ENCODE measurements at regions not wholly inside any gene's neighbourhood (a gene's known extent, or its start where the extent isn't known, plus 50 kb on each side); places are given as distances from the start of the nearest gene placed in this dataset.

GRCh38 chr1:81489372-81489934 lies 311.3 kb upstream of the ADGRL2 start:
- no peak for TF ChIP-seq CTCF (IDR thresholded peaks at IDR 0.05; ENCODE audit: borderline replicate concordance, control extremely low read depth, extremely low read depth, insufficient read depth, missing control alignments)
- in situ Hi-C loops (cut with MboI; ENCODE audit: low sequenced_read_pairs, unreplicated experiment) = no loop called here
- DNase-seq (ENCODE audit: low spot score) = no peak

GRCh38 chr1:81484284-81484683 lies 316.4 kb upstream of the ADGRL2 start:
- no peak for TF ChIP-seq CTCF (IDR thresholded peaks at IDR 0.05; ENCODE audit: borderline replicate concordance, control extremely low read depth, extremely low read depth, insufficient read depth, missing control alignments)
- in situ Hi-C loops (cut with MboI; ENCODE audit: low sequenced_read_pairs, unreplicated experiment) = no loop called here
- no peak for DNase-seq (ENCODE audit: low spot score)

GRCh38 chr1:81478219-81478618 lies 322.5 kb upstream of the ADGRL2 start:
- no peak for TF ChIP-seq CTCF (IDR thresholded peaks at IDR 0.05; ENCODE audit: borderline replicate concordance, control extremely low read depth, extremely low read depth, insufficient read depth, missing control alignments)
- in situ Hi-C loops (cut with MboI; ENCODE audit: low sequenced_read_pairs, unreplicated experiment) = no loop called here
- DNase-seq (ENCODE audit: low spot score) = no peak

- no peak for DNase-seq (ENCODE audit: low spot score)
These were observed 323.0 kb upstream of the ADGRL2 start for GRCh38 chr1:81477710-81478109.

GRCh38 chr1:81472387-81472786 lies 328.3 kb upstream of the ADGRL2 start:
- DNase-seq (ENCODE audit: low spot score) = no peak
- in situ Hi-C loops (cut with MboI; ENCODE audit: low sequenced_read_pairs, unreplicated experiment) = no loop called here
- no peak for TF ChIP-seq CTCF (IDR thresholded peaks at IDR 0.05; ENCODE audit: borderline replicate concordance, control extremely low read depth, extremely low read depth, insufficient read depth, missing control alignments)

More at GRCh38 chr1:81477710-81478109, 323.0 kb upstream of the ADGRL2 start:
- no peak for TF ChIP-seq CTCF (IDR thresholded peaks at IDR 0.05; ENCODE audit: borderline replicate concordance, control extremely low read depth, extremely low read depth, insufficient read depth, missing control alignments)
- in situ Hi-C loops (cut with MboI; ENCODE audit: low sequenced_read_pairs, unreplicated experiment) = no loop called here

- no peak for DNase-seq (ENCODE audit: low spot score)
- TF ChIP-seq CTCF (IDR thresholded peaks at IDR 0.05; ENCODE audit: borderline replicate concordance, control extremely low read depth, extremely low read depth, insufficient read depth, missing control alignments) = no peak
- in situ Hi-C loops (cut with MboI; ENCODE audit: low sequenced_read_pairs, unreplicated experiment) = no loop called here
These were observed 329.5 kb upstream of the ADGRL2 start for GRCh38 chr1:81471255-81471654.
